Fibroblast of mammary gland (primary cell): ENCODE measurements at regions not wholly inside any gene's neighbourhood (a gene's known extent, or its start where the extent isn't known, plus 50 kb on each side); places are given as distances from the start of the nearest gene placed in this dataset.

Source experiments
- DNase-seq: peaks from one replicate; pipeline ENCODE4 v3.0.0-alpha.2; 2010; ENCODE audit warnings: low read depth
- H3K4me3 ChIP-seq: 2 replicates; pipeline ENCODE4 v1.5.1; 2011; ENCODE audit warnings: low read depth, mild to moderate bottlenecking, low read length, moderate library complexity; ENCODE audit not compliant: control insufficient read depth
- CTCF ChIP-seq: conservative IDR thresholded peaks from 2 replicates; pipeline ENCODE4 v1.5.1; 2011; ENCODE audit warnings: low read depth, low read length, inconsistent platforms; ENCODE audit not compliant: control insufficient read depth, insufficient read depth

- no peak for DNase-seq
- TF ChIP-seq CTCF = no peak
- H3K4me3 ChIP-seq = no peak overlapping the region
Measured at GRCh38 chr11:127628458-127628785, 627.9 kb upstream of the KIRREL3 start.

DNA sequence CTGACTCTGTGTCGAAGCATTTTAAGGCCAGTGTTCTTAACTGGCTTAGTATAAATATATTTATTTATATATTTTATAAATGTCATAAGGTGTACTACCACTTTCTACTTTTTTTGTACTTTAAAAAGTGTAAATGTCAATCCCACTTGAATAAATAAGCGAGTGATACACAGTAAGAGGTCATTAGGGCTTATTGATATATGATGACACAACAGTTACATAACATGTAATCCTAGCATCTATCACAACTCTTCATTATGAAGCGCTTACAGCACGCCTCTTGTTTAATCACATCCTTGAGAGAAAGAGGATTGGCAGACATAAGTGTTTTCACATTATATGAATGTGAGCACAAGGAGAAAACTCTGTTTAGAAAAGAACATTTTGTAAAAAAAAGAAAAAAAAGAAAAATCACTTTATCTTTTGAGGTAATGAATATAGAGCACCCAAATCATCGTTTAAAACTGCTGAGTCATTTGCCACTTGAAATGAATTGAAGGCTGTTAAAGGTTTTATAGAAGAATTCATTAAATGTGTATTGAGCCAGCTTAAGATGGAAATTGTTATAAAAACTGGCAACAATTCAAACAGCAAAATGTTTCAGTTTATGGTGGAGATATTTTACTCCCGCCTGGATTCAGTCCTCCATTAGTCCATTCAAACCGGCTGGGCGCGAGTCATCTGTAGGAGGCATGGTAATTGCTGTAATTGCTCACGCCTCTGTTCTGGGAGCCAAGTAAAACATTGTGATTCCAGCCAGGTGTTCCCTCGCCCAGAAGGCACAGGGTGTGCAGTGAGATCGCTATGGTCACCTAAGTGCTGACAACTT lies 627.3 kb upstream of the KIRREL3 start:
- no peak overlapping the region for H3K4me3 ChIP-seq
- DNase-seq = no peak
- no peak for TF ChIP-seq CTCF

DNA sequence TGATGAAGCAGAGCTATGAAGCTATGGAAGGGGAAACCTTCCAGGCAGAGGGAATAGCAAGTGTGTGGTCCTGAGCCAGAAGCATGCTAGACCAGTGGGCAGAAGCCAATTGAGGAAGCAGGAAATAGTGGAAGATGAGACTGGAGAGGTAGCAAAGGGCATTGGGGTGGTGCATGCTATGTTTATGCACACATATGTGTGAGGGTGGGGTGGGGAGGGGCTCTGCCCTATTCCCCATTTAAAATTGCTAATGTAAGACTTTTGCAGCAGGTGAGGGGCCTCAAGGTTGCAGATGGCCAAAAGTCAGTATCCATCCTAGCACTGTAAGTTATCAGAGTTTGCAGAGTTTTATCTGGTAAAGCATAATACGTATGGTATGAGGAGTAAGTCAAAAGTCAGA lies 626.6 kb upstream of the KIRREL3 start:
- H3K4me3 ChIP-seq = no peak overlapping the region
- no peak for DNase-seq
- TF ChIP-seq CTCF = no peak

- DNase-seq = no peak
- no peak overlapping the region for H3K4me3 ChIP-seq
- TF ChIP-seq CTCF = no peak
Measured at GRCh38 chr11:127625402-127625801, 624.8 kb upstream of the KIRREL3 start.

DNA sequence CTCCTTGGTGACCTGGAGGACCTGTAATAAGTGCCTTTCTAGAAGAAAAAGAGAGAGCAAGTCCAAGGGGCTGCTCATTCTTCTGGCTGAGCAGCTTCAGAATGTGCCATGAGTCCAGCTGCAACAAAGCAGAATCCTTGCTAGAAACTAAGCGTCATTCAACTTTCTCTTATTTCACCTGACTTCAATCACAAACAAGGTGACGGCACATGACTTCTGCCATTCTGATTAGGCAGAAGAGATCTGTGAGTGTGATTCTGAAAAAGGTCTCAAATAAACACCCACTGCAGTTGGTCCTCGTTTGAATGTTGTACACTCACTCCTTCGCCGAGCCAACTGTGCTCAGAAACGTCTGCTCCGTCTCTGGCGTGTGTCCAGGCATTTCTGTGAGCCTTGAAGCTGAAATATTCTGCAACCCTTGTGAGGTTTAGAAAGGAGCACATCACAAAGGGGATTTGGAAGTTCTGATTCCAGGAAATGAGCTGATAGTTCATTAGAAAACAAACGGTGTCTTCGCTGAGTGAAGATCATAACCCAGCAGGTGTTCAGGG lies 623.8 kb upstream of the KIRREL3 start:
- H3K4me3 ChIP-seq = no peak overlapping the region
- TF ChIP-seq CTCF = no peak
- no peak for DNase-seq

GRCh38 chr11:127622686-127623085 lies 622.1 kb upstream of the KIRREL3 start:
- TF ChIP-seq CTCF = no peak
- H3K4me3 ChIP-seq = no peak overlapping the region
- DNase-seq = no peak
